ENCODE measurements at regions not wholly inside any gene's neighbourhood (a gene's known extent, or its start where the extent isn't known, plus 50 kb on each side); places are given as distances from the start of the nearest gene placed in this dataset.

GRCh38 chr10:118115701-118116100, 69.0 kb upstream of the RAB11FIP2 start:
- Histone ChIP-seq H3K4me3 (no peak overlapping the region), H3K9ac (ENCODE audit: insufficient read depth in 1 of 2, low read depth in 2 of 2, low read length in 2 of 2) (no peak overlapping the region), H3K79me2 (ENCODE audit: control insufficient read depth, insufficient read depth, low read length) (no peaks in the 10 kb centered on the region), H3K27ac (ENCODE audit: extremely low read depth, low read depth, low read length) (no peak overlapping the region), H2AFZ (ENCODE audit: low read depth, low read length) (no peak overlapping the region), H3K4me1 (replicated peaks in 1 of 2; ENCODE audit: control insufficient read depth in 2 of 2, insufficient read depth in 2 of 2, low read length in 2 of 2) (no peaks in the 10 kb centered on the region), H3K9me3 (replicated peaks; ENCODE audit: control insufficient read depth, insufficient read depth, low read depth, low read length) (no peaks in the 10 kb centered on the region), H3K4me2 (ENCODE audit: insufficient read depth, low read length) (no peak overlapping the region), H3K36me3 (ENCODE audit: control insufficient read depth, insufficient read depth, low read length) (no peaks in the 10 kb centered on the region), H3K27me3 (ENCODE audit: control insufficient read depth in 2 of 2, insufficient read depth in 2 of 2, low read length in 2 of 2) (peaks cover 2 to 6% of the 10 kb centered on the region in 2 experiments; a peak in 3 of 5 replicates), H3K9me1 (ENCODE audit: control insufficient read depth, insufficient read depth, low read length) (no peaks in the 10 kb centered on the region), H4K20me1 (replicated peaks; ENCODE audit: control insufficient read depth, insufficient read depth, low read length) (no peaks in the 10 kb centered on the region)
- in situ Hi-C loops (cut with MboI) = no loop called here
- no peak for ATAC-seq
- intact Hi-C loops (cut with micrococcal nuclease) = no loop called here
- CTCF ChIA-PET (ENCODE audit: low intra/inter-chr PET ratio) = no interaction called here
- no peak for DNase-seq (ENCODE audit: extremely low read depth in 1 of 4, low spot score in 3 of 4)
- FAIRE-seq = no peak
- TF ChIP-seq E2F1 (CRISPR knock-in tag; IDR thresholded peaks at IDR 0.05) (no peak), POLR3G (IDR thresholded peaks at IDR 0.05; ENCODE audit: extremely low read depth, insufficient read length, insufficient replicate concordance) (no peak), CBFA2T2 (conservative IDR thresholded peaks at IDR 0.05) (no peak), GTF2A2 (tag; IDR thresholded peaks at IDR 0.05) (no peak), ZNF395 (CRISPR knock-in tag; IDR thresholded peaks at IDR 0.05) (no peak), ZNF217 (CRISPR knock-in tag; IDR thresholded peaks at IDR 0.05) (no peak), SAFB (IDR thresholded peaks at IDR 0.05; ENCODE audit: borderline replicate concordance, low read depth, low read length) (no peak), ZNF561 (CRISPR knock-in tag; conservative IDR thresholded peaks at IDR 0.05) (no peak), ZNF133 (CRISPR knock-in tag; IDR thresholded peaks at IDR 0.05) (no peak), E2F6 (IDR thresholded peaks at IDR 0.05; ENCODE audit: borderline replicate concordance in 1 of 2, extremely low read depth in 1 of 2, insufficient read depth in 1 of 2, insufficient read length in 1 of 2, low read depth in 1 of 2, low read length in 1 of 2, poor library complexity in 1 of 2, severe bottlenecking in 1 of 2) (no peak), PRPF4 (IDR thresholded peaks at IDR 0.05; ENCODE audit: insufficient read depth, low read depth, low read length, poor library complexity, severe bottlenecking) (no peak), HDAC8 (tag; IDR thresholded peaks at IDR 0.05) (no peak), CXXC5 (CRISPR knock-in tag; IDR thresholded peaks at IDR 0.05) (no peak), AFF1 (IDR thresholded peaks at IDR 0.05; ENCODE audit: low read depth in 1 of 2, partially characterized antibody in 2 of 2) (no peak)
- POLR2A ChIA-PET = no interaction called here
- 0% methylated on average over 8 of the region's 8 CpGs for whole genome bisulfite sequencing (ENCODE audit: insufficient coverage, low coverage, missing lambda C conversion rate)
- no TSS peak for BruUV-seq (replicated peaks)
